GM23338 (cell line): ENCODE measurements at regions not wholly inside any gene's neighbourhood (a gene's known extent, or its start where the extent isn't known, plus 50 kb on each side); places are given as distances from the start of the nearest gene placed in this dataset.

Experiments used
- EZH2 ChIP-seq: fragments of 200-600 bp; sonication (generic); IDR thresholded peaks from one replicate; pipeline ENCODE4 v1.8.0; 2017; ENCODE audit warnings: antibody characterized with exemption, mild to moderate bottlenecking, low read depth; ENCODE audit not compliant: unreplicated experiment
- EZH2phosphoT487 ChIP-seq: fragments of 200-600 bp; sonication (generic); IDR thresholded peaks from one replicate; pipeline ENCODE4 v1.8.1; 2018; ENCODE audit warnings: antibody characterized with exemption; ENCODE audit not compliant: unreplicated experiment
- JUNB ChIP-seq: IDR thresholded peaks from one replicate; pipeline ENCODE4 v1.6.1; 2016; ENCODE audit warnings: antibody characterized with exemption; ENCODE audit not compliant: unreplicated experiment
- POLR2AphosphoS5 ChIP-seq: IDR thresholded peaks from 2 replicates; pipeline ENCODE4 v1.6.1; 2016; ENCODE audit warnings: antibody characterized with exemption, low read depth
- STAT1 ChIP-seq: IDR thresholded peaks from one replicate; pipeline ENCODE4 v1.6.1; 2016; ENCODE audit warnings: antibody characterized with exemption; ENCODE audit not compliant: unreplicated experiment
- ZNF331 ChIP-seq: fragments of 250-450 bp; sonication (Bioruptor Pico); IDR thresholded peaks from 2 replicates; pipeline ENCODE4 v1.5.0; 2020; ENCODE audit warnings: low read depth, mild to moderate bottlenecking, moderate library complexity
- TF ChIP-seq, protein P1 (sequence below), 2 experiments: fragments of 200-600 bp in 1 of 2; sonication (generic) in 1 of 2; conservative IDR thresholded peaks; 2 replicates each; pipeline versions ENCODE4 v1.5.1 to v1.6.1; 2016 to 2017; ENCODE audit warnings: antibody characterized with exemption in 2 of 2, low read depth in 2 of 2, mild to moderate bottlenecking in 2 of 2, moderate library complexity in 1 of 2
- TF ChIP-seq, protein P2 (sequence below): IDR thresholded peaks from 2 replicates; pipeline ENCODE4 v1.6.1; 2016; ENCODE audit warnings: antibody characterized with exemption
- TF ChIP-seq, protein P3 (sequence below): fragments of 250-450 bp; sonication (Bioruptor Pico); IDR thresholded peaks from 2 replicates; pipeline ENCODE4 v1.5.0; 2020; ENCODE audit warnings: mild to moderate bottlenecking, moderate library complexity

DNA sequence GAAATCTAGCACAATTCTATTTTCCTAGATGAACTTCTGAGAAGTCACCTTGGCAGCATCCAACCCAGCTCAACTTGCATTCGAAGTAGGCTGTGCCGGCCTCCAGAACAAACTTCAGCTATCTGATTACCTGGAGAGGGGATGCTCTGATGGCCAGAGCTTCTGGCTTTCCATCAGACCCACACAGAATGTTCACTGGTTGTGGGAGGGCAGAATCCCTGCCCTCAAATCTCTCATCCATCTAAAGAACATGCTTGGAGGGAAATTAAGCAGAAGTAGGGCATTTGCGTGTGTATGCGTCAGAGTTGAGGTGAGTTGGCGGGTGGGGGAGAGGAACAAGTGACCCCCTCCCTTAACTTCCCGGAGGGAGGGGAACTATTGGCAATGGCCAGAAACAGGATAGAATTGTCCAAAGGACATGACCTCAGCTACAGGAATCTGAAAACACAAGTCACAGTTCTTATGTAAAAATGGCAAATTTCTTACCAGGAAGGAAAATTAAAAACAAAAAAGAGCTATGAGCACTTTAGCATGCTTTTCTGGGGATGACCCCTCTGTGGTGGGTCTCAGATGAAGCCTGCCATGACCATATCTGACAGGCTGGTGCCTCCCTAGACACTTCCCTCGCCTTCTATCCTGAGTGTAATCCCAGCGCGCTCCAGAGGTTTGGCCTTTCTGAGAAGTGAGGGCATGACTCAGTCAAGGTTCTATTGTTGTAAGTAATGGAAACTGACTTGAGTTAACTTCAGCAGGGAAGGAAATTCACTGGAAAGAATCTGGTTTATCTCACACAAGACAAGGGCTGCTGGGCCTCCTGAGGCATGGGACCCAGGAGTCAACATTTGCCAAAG lies 278.8 kb downstream of the RPS24 start:
- TF ChIP-seq EZH2phosphoT487 (no peak), EZH2 (no peak), POLR2AphosphoS5 (no peak), ZNF331 (no peak), STAT1 (no peak), JUNB (no peak)
- TF ChIP-seq, protein P1, sequence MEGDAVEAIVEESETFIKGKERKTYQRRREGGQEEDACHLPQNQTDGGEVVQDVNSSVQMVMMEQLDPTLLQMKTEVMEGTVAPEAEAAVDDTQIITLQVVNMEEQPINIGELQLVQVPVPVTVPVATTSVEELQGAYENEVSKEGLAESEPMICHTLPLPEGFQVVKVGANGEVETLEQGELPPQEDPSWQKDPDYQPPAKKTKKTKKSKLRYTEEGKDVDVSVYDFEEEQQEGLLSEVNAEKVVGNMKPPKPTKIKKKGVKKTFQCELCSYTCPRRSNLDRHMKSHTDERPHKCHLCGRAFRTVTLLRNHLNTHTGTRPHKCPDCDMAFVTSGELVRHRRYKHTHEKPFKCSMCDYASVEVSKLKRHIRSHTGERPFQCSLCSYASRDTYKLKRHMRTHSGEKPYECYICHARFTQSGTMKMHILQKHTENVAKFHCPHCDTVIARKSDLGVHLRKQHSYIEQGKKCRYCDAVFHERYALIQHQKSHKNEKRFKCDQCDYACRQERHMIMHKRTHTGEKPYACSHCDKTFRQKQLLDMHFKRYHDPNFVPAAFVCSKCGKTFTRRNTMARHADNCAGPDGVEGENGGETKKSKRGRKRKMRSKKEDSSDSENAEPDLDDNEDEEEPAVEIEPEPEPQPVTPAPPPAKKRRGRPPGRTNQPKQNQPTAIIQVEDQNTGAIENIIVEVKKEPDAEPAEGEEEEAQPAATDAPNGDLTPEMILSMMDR (conservative IDR thresholded peaks at IDR 0.05; ENCODE audit: low read depth in 2 of 2), result no peak
- TF ChIP-seq, protein P2, sequence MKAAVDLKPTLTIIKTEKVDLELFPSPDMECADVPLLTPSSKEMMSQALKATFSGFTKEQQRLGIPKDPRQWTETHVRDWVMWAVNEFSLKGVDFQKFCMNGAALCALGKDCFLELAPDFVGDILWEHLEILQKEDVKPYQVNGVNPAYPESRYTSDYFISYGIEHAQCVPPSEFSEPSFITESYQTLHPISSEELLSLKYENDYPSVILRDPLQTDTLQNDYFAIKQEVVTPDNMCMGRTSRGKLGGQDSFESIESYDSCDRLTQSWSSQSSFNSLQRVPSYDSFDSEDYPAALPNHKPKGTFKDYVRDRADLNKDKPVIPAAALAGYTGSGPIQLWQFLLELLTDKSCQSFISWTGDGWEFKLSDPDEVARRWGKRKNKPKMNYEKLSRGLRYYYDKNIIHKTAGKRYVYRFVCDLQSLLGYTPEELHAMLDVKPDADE, result no peak
- TF ChIP-seq, protein P3, sequence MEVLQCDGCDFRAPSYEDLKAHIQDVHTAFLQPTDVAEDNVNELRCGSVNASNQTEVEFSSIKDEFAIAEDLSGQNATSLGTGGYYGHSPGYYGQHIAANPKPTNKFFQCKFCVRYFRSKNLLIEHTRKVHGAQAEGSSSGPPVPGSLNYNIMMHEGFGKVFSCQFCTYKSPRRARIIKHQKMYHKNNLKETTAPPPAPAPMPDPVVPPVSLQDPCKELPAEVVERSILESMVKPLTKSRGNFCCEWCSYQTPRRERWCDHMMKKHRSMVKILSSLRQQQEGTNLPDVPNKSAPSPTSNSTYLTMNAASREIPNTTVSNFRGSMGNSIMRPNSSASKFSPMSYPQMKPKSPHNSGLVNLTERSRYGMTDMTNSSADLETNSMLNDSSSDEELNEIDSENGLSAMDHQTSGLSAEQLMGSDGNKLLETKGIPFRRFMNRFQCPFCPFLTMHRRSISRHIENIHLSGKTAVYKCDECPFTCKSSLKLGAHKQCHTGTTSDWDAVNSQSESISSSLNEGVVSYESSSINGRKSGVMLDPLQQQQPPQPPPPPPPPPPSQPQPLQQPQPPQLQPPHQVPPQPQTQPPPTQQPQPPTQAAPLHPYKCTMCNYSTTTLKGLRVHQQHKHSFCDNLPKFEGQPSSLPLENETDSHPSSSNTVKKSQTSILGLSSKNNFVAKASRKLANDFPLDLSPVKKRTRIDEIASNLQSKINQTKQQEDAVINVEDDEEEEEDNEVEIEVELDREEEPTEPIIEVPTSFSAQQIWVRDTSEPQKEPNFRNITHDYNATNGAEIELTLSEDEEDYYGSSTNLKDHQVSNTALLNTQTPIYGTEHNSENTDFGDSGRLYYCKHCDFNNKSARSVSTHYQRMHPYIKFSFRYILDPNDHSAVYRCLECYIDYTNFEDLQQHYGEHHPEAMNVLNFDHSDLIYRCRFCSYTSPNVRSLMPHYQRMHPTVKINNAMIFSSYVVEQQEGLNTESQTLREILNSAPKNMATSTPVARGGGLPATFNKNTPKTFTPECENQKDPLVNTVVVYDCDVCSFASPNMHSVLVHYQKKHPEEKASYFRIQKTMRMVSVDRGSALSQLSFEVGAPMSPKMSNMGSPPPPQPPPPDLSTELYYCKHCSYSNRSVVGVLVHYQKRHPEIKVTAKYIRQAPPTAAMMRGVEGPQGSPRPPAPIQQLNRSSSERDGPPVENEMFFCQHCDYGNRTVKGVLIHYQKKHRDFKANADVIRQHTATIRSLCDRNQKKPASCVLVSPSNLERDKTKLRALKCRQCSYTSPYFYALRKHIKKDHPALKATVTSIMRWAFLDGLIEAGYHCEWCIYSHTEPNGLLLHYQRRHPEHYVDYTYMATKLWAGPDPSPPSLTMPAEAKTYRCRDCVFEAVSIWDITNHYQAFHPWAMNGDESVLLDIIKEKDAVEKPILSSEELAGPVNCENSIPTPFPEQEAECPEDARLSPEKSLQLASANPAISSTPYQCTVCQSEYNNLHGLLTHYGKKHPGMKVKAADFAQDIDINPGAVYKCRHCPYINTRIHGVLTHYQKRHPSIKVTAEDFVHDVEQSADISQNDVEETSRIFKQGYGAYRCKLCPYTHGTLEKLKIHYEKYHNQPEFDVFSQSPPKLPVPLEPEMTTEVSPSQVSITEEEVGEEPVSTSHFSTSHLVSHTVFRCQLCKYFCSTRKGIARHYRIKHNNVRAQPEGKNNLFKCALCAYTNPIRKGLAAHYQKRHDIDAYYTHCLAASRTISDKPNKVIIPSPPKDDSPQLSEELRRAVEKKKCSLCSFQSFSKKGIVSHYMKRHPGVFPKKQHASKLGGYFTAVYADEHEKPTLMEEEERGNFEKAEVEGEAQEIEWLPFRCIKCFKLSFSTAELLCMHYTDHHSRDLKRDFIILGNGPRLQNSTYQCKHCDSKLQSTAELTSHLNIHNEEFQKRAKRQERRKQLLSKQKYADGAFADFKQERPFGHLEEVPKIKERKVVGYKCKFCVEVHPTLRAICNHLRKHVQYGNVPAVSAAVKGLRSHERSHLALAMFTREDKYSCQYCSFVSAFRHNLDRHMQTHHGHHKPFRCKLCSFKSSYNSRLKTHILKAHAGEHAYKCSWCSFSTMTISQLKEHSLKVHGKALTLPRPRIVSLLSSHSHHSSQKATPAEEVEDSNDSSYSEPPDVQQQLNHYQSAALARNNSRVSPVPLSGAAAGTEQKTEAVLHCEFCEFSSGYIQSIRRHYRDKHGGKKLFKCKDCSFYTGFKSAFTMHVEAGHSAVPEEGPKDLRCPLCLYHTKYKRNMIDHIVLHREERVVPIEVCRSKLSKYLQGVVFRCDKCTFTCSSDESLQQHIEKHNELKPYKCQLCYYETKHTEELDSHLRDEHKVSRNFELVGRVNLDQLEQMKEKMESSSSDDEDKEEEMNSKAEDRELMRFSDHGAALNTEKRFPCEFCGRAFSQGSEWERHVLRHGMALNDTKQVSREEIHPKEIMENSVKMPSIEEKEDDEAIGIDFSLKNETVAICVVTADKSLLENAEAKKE (CRISPR knock-in tag), result no peak
